HG02943 (cell line): ENCODE measurements at regions not wholly inside any gene's neighbourhood (a gene's known extent, or its start where the extent isn't known, plus 50 kb on each side); places are given as distances from the start of the nearest gene placed in this dataset.
"Not testable (repeated sequence)": the region's sequence is repeated elsewhere in the genome, so short reads cannot be mapped to it uniquely, and the experiment has no call there.

ENCODE experiments used
- ATAC-seq: cut with Tn5 transposase; IDR thresholded peaks from one replicate; pipeline ENCODE4 v1.9.1; 2021; ENCODE audit warnings: mild to moderate bottlenecking, low read depth, moderate library complexity; ENCODE audit not compliant: unreplicated experiment

DNA sequence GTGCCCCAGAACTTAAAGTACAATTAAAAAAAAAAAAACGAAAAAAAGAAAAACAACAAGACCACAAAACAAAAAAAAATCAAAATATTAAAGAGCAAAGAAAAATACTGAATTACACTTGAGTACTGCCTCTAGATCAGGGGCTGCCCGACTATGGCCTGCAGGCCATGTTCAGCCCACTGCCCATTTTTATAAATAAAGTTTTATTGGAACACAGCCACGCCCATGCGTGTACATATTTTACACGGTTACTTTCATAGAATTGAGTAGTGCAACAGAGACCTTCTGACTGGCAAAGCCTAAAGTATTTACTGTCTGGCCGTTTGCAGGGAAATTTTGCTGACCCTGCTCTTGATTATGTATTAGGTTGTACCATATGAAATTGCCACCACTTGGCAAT is 130.5 kb downstream of the ATXN3L start:
- no peak for ATAC-seq

GRCh38 chrX:13188731-13189309 is 131.0 kb downstream of the ATXN3L start:
- no peak for ATAC-seq

- not testable (repeated sequence) for ATAC-seq
Observed at GRCh38 chrX:13186643-13187042, 133.2 kb downstream of the ATXN3L start.

GRCh38 chrX:13180807-13181206 is 136.4 kb upstream of the FAM9C start:
- no peak for ATAC-seq

DNA sequence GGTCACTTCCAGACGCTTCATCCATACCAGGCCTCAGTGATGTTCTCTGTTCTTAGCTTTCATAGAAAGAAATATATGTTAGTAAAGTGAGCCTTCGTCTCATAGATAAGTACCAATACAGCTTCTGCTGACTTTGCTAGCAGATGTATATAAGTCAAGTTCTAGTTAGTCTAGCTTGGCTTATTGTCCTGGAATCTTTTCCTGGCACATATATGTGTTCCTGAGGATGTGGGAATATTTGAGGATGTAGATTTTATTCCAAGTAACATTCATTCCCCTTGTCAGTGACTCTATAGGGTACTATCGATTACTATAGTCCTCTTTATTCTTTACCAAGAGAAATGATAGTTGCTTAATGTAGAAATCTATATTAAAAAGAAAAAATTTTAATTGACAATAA is 135.2 kb upstream of the FAM9C start:
- no peak for ATAC-seq

- no peak for ATAC-seq
Observed at GRCh38 chrX:13179100-13179499, 134.7 kb upstream of the FAM9C start.

DNA sequence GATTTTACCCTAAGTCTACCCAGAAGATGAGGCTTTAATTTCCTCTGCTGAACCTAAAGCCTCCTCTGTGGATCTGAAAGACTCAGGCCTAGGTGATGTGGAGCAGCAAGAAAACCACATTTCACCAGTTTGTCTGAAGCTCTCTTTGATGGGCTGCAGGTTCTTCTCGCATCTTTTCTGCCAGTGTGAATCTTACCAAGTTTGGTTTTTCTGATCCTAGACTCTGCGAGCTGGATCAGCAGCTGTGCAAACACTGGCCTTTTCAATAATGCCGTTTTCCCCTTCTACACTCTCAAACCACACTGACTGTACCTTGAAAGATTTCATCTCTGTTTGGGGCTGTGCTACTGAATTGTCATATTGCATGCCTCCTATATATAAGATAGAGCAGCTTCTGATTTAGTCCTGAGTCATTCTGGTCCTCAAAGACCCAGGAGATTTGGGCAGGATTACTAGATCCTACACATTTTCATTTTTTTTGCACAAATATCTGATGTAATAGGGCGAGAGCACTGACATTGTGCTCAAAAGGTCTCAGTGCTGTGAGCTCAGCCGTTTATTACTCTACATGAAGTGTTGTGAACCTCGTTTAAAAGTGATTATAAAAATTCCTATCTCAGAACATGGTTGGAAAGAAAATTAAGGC is 133.6 kb upstream of the FAM9C start:
- no peak for ATAC-seq

GRCh38 chrX:13175056-13175455 is 130.6 kb upstream of the FAM9C start:
- no peak for ATAC-seq

DNA sequence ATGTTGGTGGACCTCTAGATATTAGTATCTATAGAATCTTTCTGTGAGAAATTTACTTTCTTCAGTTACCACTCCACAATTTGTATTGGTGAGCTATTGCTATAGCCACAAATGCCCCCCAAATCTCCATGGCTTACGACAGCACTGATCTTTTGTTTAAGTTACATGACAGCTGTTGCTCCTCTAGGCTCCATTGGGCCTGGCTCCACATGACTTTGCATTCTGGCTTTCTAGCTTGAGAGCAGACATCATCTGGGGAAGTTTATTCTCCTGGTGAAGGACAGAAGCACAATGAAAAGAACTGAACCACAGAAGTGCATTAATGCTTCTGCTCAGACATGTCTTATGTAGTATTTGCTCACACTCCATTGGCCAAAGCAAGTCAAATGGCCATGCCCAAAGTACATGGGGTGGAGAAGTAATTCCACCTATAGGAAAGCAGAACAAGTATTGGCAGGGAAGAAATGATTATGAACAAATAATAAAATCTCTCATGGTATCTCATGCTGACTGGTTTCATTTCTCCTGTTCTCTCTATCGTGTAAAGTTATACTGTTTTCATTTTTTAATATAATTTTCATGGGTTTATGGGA is 126.6 kb upstream of the FAM9C start:
- no peak for ATAC-seq

GRCh38 chrX:13169684-13170083 is 125.3 kb upstream of the FAM9C start:
- ATAC-seq, result no peak

DNA sequence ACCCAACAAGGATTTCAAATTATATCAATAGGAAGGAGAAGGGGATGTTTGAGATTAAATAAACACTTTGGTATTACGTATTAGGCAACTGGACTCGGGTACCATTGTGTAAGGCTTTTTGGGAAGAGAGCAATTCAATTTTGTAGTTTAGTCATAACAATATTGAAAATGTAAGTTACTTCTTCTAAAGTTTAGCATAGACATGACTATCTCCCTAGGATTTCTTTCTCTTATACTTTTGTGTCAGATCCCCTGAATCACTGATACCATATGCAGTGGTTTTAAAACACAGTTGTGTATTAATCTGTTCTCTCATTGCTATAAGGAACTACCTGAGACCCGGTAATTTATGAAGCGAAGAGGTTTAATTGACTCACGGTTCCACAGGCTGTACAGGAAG is 123.8 kb upstream of the FAM9C start:
- no peak for ATAC-seq

GRCh38 chrX:13167481-13168231 is 123.2 kb upstream of the FAM9C start:
- no peak for ATAC-seq

GRCh38 chrX:13165266-13166189 is 121.1 kb upstream of the FAM9C start:
- no peak for ATAC-seq

- no peak for ATAC-seq
Observed at GRCh38 chrX:13164611-13165010, 120.2 kb upstream of the FAM9C start.

DNA sequence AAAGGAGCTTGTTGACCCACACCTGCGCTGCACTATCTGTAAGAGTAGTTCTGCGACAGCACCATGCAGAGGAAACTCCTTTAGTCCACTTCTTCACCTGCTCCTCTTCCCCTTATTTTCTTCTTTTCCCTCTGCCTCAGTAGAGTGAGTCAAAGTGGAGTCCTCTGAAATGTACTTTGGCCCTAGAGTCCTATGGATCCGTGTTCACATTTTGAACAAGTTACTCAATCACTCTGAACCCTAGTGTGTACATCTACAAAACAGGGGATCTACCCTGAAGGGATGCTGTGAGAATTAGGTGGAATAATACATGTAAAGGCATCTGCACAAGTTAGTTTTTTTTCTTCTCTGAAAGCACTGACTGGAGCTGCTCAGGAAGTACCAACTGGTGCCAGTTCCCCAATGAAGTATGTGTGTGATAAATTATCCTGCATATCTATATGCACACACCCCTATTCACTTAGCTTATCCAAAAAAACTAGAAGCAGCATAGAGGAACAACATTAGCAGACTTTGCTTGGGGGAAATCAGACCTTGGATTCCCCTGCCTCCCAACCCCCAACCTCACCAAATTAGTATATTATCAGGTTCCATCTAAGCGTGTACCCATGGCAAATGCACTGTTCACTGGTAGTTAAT is 118.5 kb upstream of the FAM9C start:
- ATAC-seq, result no peak

DNA sequence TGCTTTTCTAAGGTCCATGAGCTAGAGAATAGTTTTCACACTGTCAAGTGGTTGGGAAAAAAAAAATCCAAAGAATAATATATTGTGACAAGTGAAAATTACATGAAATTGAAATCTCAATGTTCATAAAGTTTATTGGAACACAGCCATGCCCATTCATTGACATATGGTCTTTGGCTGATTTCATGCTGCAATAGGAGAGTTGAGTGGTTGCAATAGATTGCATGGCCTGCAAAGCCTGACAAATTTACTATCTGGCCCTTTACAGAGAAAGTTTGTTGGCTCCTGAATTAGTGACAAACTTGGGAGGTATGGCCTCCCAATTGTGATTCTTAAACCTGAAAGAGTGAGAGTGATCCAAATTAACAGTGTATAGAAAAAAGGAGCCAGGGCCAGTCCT is 115.5 kb upstream of the FAM9C start:
- ATAC-seq, result no peak

GRCh38 chrX:13158911-13159310 is 114.5 kb upstream of the FAM9C start:
- ATAC-seq, result no peak

DNA sequence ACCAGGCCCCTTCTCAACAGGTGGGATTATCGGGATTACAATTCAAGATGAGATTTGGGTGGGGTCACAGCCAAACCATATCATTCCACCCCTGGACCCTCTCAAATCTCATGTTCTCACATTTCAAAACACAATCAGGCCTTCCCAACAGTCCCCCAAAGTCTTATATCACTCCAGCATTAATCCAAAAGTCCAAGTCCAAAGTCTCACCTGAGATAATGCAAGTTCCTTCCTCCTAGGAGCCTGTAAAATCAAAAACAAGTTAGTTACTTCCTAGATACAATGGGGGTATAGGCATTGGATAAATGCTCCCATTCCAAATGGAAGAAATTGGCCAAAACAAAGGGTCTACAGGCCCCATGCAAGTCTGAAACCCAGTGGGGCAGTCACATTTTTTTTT is 111.1 kb upstream of the FAM9C start:
- not testable (repeated sequence) for ATAC-seq

DNA sequence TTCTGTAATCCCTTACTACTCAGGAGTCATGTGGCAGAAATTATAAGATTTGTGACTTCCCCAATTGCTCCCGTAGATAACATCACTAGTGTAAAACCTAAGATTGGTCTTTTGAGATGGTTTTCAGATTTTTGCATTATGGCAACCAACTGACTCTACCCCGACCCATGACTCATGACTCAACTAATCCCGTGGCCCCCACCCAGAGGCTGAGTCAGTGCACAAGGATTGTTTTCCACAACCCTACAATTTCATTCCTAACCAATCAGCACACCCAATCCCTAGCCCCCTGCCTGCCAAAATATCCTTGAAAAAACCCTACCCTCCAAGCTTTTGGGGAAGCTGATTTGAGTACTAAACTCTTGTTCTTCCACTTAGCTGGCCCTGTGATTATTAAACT is 109.4 kb upstream of the FAM9C start:
- no peak for ATAC-seq
